ENCODE measurements at regions not wholly inside any gene's neighbourhood (a gene's known extent, or its start where the extent isn't known, plus 50 kb on each side); places are given as distances from the start of the nearest gene placed in this dataset.
"Not testable (repeated sequence)": the region's sequence is repeated elsewhere in the genome, so short reads cannot be mapped to it uniquely, and the experiment has no call there.

DNA sequence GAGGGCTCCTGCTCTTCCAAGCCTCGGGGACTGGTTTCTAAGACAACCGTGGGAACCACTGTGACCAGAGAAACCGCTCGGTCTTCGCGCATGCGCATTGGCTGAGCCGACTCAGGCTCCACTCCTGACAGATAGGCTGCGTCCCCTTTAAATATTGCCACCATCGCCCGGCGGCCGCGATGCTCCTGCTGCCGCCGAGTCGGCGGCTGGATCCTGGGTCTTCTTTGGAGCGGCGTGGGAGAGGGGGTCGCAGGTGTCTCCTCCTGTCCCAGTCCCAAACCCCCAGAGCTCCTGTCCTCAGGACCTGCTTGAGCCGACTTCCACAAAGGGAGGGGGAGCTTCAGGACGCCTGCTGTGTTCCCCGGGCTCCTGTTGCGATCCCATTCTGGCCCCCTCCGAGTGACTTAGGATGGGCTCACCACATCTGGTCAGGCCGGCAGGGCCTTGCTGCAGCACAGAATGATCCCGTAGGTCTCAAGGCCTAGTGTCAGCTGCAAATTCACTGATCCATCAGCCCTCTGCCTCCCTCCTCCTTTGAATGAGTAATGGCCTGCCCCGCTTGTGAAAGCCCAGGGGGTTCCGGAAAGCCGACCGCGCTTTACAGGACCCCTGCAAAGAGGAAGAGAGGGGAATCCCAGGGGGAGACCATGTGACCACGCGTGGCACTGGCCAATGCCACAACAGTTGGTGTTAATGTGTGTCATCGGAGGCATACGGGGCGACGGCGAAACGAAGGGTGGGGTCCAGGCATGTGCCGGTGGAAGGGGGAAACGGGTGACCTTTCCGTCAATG, 683.2 kb upstream of the TPTE start:
- H3K9me3 Mint-ChIP-seq: peaks cover 17% of the 10 kb centered on the region
- H3K4me3 Mint-ChIP-seq: no peak overlapping the region
- DNase-seq (no peak), ATAC-seq (ENCODE audit: low read depth) (no peak)
- no peak overlapping the region for H3K27ac Mint-ChIP-seq
- no peaks in the 10 kb centered on the region for H3K36me3 Mint-ChIP-seq
- H3K27me3 Mint-ChIP-seq: no peaks in the 10 kb centered on the region
- no peaks in the 10 kb centered on the region for H3K4me1 Mint-ChIP-seq
- POLR2A ChIA-PET: no interaction called here

DNA sequence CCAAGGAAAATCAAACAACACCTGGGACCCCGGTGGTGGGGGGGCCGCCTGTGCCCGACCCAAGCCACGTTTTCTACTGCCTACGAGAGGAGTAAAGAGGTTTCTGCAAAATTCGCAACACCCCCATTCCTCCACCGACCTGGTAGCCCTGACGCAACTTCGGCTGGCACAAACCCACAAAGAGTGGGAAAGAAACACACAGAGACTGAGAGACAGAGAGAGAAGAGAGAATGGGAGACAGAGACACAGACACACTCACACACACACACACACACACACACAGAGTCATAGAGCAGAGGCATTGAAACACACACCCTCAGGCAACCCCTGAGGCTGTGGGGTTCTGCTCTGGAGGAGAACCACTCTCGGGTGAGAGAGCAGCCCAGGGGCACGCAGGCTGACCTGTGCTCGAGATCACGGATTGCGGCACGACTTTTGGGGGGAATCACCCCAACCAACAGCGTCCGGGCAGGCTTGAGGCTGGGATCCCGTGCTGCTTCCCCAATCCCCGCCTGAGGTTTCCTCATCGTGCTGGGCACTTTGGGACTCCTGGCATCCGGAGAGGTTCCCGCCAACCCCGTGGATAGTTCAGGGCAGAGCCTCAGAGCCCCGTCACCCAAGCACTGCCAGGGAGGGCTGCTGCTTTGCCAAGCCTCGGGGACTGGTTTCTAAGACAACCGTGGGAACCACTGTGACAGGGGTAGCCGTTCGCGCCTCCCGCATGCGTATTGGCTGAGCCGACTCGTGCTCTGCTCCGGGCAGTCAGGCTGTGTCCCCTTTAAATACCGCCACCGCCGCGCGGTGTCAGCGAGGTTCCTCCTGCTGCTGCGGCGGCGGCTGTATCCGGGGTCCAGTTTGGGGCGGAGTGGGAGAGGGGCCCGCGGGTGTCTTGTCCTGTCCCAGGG, 682.4 kb upstream of the TPTE start:
- no peak for ATAC-seq (ENCODE audit: low read depth)
- POLR2A ChIA-PET: no interaction called here

DNA sequence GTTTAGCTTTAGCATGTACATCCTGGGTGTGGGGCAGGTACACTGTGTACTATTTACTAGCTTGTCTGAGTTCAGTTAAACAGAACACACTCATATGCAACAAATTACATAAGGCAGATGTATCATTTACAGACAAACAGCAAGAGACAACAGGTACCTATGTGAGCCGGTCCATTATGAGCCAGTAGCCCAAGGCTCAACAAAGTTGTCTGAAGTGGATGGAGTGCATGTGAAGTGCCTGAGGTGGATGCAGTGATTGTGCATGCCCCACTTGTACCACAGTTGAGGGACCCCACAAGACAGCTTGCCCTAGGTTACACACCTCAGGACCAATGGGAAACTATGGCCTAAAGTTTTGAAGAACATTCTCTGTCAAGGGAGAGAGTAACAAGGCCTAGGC, 677.3 kb upstream of the TPTE start:
- DNase-seq; POLR2A ChIA-PET; ATAC-seq (ENCODE audit: low read depth); H3K27ac Mint-ChIP-seq; H3K36me3 Mint-ChIP-seq; H3K4me1 Mint-ChIP-seq; H3K27me3 Mint-ChIP-seq; H3K4me3 Mint-ChIP-seq: not testable (repeated sequence)
- peaks cover 13% of the 10 kb centered on the region for H3K9me3 Mint-ChIP-seq

More for the DNA sequence above, 682.4 kb upstream of the TPTE start:
- no peaks in the 10 kb centered on the region for H3K36me3 Mint-ChIP-seq
- H3K27ac Mint-ChIP-seq: no peak overlapping the region
- no peaks in the 10 kb centered on the region for H3K27me3 Mint-ChIP-seq
- H3K4me3 Mint-ChIP-seq: no peak overlapping the region
- peaks cover 17% of the 10 kb centered on the region for H3K9me3 Mint-ChIP-seq
- no peak for DNase-seq
- H3K4me1 Mint-ChIP-seq: no peaks in the 10 kb centered on the region

DNA sequence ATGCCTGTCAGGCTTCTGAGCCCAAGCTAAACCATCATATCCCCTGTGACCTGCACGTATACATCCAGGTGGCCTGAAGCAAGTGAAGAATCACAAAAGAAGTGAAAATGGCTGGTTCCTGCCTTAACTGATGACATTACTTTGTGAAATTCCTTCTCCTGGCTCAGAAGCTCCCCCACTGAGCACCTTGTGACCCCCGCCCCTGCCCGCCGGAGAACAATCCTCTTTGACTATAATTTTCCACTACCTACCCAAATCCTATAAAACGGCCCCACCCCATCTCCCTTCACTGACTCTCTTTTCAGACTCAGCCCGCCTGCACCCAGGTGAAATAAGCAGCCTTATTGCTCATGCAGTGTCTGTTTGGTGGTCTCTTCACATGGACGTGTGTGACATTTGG, 673.9 kb upstream of the TPTE start:
- H3K4me1 Mint-ChIP-seq; H3K36me3 Mint-ChIP-seq; DNase-seq; H3K4me3 Mint-ChIP-seq; H3K27me3 Mint-ChIP-seq; H3K27ac Mint-ChIP-seq; H3K9me3 Mint-ChIP-seq; ATAC-seq (ENCODE audit: low read depth); POLR2A ChIA-PET: not testable (repeated sequence)

DNA sequence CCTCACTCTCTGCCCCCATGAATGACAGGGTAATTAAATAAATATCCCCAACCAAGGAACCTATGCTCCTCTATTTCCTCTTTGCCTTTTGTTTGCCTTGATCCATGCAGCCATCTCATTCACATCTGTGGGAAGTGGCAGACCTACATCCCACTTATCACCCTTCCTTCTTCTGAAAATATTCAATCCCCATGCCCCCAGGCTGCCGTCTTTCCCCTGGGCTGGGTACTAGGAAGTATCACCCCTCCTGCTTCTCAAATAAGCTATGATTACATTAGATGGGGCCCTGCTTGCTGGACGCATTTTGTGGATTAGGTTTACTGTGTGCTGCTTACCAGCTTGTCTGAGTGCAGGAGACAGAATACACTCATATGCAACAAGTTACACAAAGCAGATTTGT, 670.2 kb upstream of the TPTE start:
- ATAC-seq (ENCODE audit: low read depth); DNase-seq; H3K27ac Mint-ChIP-seq; POLR2A ChIA-PET; H3K9me3 Mint-ChIP-seq; H3K4me3 Mint-ChIP-seq; H3K36me3 Mint-ChIP-seq; H3K27me3 Mint-ChIP-seq; H3K4me1 Mint-ChIP-seq: not testable (repeated sequence)

DNA sequence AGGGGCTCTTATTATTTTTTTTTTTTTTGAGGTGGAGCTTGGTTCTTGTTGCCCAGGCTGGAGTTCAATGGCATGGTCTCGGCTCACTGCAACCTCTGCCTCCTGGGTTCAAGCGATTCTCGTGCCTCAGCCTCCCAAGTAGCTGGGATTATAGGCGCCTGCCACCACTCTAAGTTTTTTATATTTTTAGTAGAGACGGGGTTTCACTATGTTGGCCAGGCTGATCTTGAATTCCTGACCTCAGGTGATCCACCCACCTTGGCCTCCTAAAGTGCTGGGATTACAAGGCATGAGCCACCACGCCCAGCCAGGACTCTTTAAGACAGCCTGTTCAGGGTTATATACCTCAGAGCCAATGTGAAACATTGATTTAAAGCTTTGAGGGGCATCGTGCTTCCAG, 669.7 kb upstream of the TPTE start:
- H3K4me3 Mint-ChIP-seq; DNase-seq; POLR2A ChIA-PET; H3K4me1 Mint-ChIP-seq; ATAC-seq (ENCODE audit: low read depth); H3K9me3 Mint-ChIP-seq; H3K27me3 Mint-ChIP-seq; H3K36me3 Mint-ChIP-seq; H3K27ac Mint-ChIP-seq: not testable (repeated sequence)

DNA sequence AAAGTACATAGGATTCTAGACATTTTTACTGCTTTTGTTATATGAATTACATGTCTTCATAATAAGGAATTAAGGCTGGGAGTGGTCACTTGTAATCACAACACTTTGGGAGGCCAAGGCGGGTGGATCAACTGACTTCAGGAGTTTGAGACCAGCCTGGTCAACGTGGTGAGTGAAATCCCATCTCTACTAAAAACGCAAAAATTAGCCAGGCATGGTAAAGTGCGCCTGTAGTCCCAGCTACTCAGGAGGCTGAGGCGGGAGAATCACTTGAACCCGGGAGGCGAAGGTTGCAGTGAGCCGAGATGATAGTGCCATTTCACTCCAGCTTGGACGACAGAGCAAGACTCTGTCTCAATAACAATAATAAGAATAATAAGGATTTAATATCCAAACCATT, 663.8 kb upstream of the TPTE start:
- H3K27me3 Mint-ChIP-seq; H3K4me3 Mint-ChIP-seq; POLR2A ChIA-PET; H3K27ac Mint-ChIP-seq; H3K36me3 Mint-ChIP-seq; H3K4me1 Mint-ChIP-seq; DNase-seq; ATAC-seq (ENCODE audit: low read depth): not testable (repeated sequence)
- peaks cover 17% of the 10 kb centered on the region for H3K9me3 Mint-ChIP-seq

DNA sequence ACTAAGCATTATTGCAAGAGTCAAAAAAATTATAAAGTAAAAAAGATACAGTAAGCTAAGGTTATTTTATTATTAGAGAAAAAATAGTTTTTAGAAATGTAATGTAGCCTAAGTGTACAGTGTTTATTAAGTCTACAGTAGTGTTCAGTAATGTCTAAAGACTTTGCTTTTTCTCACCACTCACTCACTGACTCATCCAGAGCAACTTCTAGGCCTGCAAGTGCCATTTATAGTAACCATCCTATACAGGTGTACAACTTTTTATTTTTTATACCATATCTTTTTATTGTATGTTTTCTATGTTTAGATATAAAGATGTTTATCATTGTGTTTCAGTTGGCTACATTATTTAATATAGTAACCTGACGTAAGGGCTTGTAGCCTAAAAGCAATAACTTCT, 661.5 kb upstream of the TPTE start:
- not testable (repeated sequence) for H3K27ac Mint-ChIP-seq

DNA sequence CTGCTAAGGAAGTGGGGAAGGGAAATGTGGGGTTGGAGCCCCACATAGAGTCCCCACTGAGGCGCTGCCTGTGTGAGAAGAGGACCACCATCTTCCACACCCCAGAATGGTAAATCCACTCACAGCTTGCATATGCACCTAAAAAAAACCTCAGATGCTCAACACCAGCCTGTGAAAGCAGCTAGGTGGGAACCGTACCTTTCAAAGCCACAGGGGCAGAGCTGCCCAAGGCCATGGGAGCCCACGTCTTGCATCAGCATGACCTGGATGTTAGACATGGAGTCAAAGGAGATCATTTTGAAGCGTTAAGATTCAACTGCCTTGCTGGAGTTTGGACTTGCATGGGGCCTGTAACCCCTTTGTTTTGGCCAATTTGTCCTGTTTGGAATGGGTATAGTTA, 658.9 kb upstream of the TPTE start:
- H3K27ac Mint-ChIP-seq; H3K4me1 Mint-ChIP-seq; H3K36me3 Mint-ChIP-seq; ATAC-seq (ENCODE audit: low read depth); DNase-seq; H3K27me3 Mint-ChIP-seq; H3K4me3 Mint-ChIP-seq; POLR2A ChIA-PET: not testable (repeated sequence)
- peaks cover 21% of the 10 kb centered on the region for H3K9me3 Mint-ChIP-seq

More for the DNA sequence above, 661.5 kb upstream of the TPTE start:
- H3K9me3 Mint-ChIP-seq: peaks cover 30% of the 10 kb centered on the region
- POLR2A ChIA-PET; H3K4me1 Mint-ChIP-seq; ATAC-seq (ENCODE audit: low read depth); H3K36me3 Mint-ChIP-seq; H3K27me3 Mint-ChIP-seq; DNase-seq; H3K4me3 Mint-ChIP-seq: not testable (repeated sequence)

DNA sequence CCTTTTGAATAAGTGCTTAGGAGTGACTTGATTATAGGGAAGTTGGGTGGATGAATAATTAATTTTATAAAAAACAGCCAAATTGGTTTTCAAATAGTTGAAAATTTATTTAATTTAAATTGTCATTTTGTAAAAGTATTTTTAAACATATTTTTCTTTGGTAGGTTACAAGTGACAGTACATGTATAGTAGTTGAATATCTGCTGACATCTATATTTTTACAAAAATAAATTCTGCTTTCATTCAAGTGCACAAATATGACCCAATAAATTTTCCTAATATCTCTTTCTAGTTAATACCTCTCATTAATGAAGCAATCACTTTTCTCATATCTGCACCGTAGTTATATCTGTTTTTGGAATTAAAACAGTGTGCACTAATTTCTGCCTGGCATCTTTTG, 653.6 kb upstream of the TPTE start:
- H3K4me3 Mint-ChIP-seq; POLR2A ChIA-PET; H3K4me1 Mint-ChIP-seq; DNase-seq; H3K27ac Mint-ChIP-seq; H3K36me3 Mint-ChIP-seq; ATAC-seq (ENCODE audit: low read depth); H3K27me3 Mint-ChIP-seq: not testable (repeated sequence)
- peaks cover 15% of the 10 kb centered on the region for H3K9me3 Mint-ChIP-seq

DNA sequence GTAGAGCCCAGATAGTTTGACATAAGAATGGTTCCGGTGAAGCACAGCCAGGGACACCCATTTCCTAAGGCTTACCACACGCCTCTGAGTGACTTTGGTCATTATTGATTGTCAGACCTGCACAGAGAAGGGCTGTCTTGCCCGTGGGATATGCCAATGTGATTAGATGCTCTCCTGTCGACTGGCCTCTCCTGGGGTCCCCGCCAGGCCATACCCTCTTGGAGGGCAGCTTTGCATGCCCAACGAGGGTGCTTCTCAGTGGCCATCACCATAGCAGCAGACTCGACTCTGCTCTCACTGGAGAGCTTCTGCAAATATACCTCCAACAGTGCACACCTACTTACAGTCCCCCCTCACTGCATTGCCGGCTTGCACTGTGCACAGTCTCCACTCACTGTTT, 648.3 kb upstream of the TPTE start:
- not testable (repeated sequence) for H3K4me3 Mint-ChIP-seq

DNA sequence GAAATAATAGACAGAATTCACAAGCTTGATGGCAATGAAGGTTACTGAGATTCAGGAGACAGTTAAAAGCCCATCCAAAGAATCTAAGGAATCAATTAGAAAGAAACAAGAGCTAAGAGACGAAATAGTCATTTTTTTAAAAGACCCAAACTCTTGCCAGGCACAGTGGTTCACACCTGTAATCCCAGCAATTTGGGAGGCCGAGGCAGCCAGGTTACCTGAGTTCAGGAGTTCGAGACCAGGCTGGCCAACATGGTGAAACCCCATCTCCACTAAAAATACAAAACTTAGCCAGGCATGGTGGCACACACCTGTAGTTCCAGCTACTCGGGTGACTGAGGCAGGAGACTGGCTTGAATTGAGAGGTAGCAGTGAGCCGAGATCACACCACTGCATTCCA, 647.2 kb upstream of the TPTE start:
- H3K9me3 Mint-ChIP-seq; H3K36me3 Mint-ChIP-seq; H3K4me3 Mint-ChIP-seq; ATAC-seq (ENCODE audit: low read depth); H3K4me1 Mint-ChIP-seq; H3K27ac Mint-ChIP-seq; DNase-seq; POLR2A ChIA-PET; H3K27me3 Mint-ChIP-seq: not testable (repeated sequence)

More for the DNA sequence above, 648.3 kb upstream of the TPTE start:
- H3K27ac Mint-ChIP-seq; ATAC-seq (ENCODE audit: low read depth); DNase-seq; H3K27me3 Mint-ChIP-seq; POLR2A ChIA-PET; H3K4me1 Mint-ChIP-seq; H3K9me3 Mint-ChIP-seq; H3K36me3 Mint-ChIP-seq: not testable (repeated sequence)

DNA sequence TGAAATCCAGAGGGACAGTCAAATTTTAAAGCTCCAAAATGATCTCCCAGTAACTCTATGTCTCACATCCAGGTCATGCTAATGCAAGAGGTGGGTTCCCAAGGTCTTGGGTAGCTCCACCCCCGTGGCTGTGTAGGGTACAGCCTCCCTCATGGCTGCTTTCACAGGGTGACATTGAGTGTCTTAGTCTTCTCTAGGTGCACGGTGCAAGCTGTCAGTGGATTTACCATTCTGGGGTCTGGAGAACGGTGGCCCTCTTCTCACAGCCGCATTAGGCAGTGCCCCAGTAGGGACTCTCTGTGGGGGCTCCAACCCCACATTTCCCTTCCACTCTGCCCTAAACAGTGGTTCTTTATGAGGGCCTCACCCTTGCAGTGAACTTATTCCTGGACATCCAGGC, 640.0 kb upstream of the TPTE start:
- H3K36me3 Mint-ChIP-seq; H3K27me3 Mint-ChIP-seq; H3K4me3 Mint-ChIP-seq; DNase-seq; ATAC-seq (ENCODE audit: low read depth); H3K27ac Mint-ChIP-seq; H3K4me1 Mint-ChIP-seq; POLR2A ChIA-PET: not testable (repeated sequence)
- H3K9me3 Mint-ChIP-seq: peaks cover 19% of the 10 kb centered on the region

DNA sequence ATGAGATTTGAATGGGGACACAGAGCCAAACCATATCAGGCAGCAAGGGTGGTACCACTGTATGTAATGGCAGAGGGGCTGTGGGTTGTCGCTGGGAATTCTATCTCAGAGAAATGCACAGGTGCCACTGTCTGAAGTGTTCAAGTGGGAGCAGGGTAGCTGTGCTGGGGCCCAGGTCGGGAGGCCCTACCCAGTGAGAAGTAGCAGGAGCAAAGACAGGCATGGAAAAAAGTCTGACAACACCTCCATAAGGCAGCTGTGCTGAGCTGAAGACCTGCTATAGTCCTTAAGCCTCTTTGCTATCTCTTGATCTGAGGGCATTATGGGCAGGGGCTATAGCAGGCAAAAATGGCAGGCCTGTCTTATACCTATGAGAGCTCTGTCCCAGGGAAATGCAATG, 638.3 kb upstream of the TPTE start:
- H3K4me1 Mint-ChIP-seq; H3K4me3 Mint-ChIP-seq; POLR2A ChIA-PET; DNase-seq; ATAC-seq (ENCODE audit: low read depth); H3K27me3 Mint-ChIP-seq; H3K27ac Mint-ChIP-seq; H3K36me3 Mint-ChIP-seq: not testable (repeated sequence)
- H3K9me3 Mint-ChIP-seq: peaks cover 19% of the 10 kb centered on the region
